GM19324 (cell line): ENCODE measurements at regions not wholly inside any gene's neighbourhood (a gene's known extent, or its start where the extent isn't known, plus 50 kb on each side); places are given as distances from the start of the nearest gene placed in this dataset.

ENCODE experiments used
- ATAC-seq: cut with Tn5 transposase; IDR thresholded peaks from one replicate; pipeline ENCODE4 v1.9.1; 2021; ENCODE audit warnings: mild to moderate bottlenecking, moderate library complexity; ENCODE audit not compliant: unreplicated experiment, low FRiP score

DNA sequence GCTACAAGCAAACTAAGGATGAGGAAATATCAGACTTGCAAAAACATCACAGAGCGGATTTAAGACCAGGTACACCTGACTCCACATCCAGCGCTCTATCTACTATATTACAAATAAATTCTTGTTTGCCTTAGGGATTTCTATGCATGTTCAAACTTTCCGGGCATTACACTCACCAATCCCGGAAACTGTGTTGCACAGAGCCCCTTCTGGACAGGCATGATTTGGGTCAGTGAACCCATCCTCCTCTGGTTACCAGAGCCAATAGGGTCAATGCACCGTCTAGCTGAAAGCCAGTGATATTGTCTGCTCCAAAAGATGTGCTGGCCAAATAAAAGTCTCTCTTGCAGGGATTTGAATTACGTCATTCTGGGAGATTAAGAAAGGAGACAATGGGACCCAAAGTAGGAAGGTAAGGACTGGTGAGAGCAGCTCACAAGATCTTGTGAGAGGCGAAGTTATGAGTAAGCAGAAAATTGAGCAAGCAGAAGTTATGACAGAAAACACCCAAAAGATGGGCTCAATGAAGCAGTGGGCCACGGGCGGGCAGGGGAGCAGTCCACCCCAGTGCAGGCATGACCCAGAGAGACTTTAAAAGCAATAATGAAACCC is 155.8 kb upstream of the RAI14 start:
- ATAC-seq, result no peak

DNA sequence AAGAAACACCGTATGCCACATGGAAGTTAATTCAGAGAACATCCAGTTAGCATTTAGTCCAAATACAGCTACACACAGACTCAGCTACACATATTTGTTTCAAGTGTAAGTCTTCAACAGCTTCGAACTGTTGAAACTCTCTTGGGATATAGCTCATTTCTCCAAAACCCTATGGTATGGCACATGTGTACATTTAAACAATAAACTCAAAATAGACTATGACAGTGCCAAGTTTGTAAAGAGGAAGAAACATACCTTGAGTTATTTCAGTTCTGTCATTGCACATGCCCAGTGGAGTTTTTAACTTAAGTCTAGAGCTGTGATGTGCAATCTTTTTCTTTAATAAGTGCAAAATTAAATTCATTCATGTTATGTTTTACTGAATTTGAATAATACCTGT is 155.1 kb upstream of the RAI14 start:
- ATAC-seq, result no peak

DNA sequence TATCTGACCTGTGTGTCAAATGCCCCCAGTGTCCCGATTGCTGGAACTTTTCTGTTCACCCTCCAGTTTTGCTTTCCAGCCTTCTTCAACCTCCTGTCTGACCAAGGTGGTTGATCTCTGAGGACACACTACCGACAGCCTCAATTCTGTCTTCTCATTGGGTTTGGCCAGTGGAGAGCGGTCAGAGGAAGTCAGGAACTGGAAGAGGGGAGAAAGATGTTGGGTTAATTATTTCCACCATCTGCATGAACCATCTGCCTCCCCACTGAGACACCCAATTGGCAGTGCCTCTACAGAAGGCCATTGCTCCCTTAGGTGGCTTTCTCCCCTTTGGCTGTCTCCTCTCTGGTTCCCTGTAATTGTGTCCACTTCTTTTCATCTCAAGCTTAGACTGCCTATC is 154.3 kb upstream of the RAI14 start:
- ATAC-seq, result no peak

DNA sequence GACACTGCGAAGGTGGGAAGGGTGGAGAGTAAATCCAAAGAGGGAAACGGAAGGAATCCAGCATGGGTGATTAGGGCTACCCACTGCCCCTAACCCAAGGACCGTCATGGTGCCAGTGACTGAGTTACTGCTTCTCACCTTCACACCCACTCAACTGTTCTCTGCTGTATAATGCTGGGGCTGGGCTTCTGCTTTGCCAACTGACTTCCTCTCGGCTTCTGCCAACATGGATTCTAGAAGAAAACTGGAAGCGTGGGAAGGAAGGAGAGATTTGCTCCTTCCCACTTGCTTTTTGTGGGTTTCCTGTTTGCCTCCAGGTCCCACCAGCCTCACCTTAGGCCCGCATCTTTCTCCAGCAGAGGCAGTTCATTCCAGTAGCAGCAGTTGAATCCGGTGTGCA is 153.5 kb upstream of the RAI14 start:
- ATAC-seq, result no peak

DNA sequence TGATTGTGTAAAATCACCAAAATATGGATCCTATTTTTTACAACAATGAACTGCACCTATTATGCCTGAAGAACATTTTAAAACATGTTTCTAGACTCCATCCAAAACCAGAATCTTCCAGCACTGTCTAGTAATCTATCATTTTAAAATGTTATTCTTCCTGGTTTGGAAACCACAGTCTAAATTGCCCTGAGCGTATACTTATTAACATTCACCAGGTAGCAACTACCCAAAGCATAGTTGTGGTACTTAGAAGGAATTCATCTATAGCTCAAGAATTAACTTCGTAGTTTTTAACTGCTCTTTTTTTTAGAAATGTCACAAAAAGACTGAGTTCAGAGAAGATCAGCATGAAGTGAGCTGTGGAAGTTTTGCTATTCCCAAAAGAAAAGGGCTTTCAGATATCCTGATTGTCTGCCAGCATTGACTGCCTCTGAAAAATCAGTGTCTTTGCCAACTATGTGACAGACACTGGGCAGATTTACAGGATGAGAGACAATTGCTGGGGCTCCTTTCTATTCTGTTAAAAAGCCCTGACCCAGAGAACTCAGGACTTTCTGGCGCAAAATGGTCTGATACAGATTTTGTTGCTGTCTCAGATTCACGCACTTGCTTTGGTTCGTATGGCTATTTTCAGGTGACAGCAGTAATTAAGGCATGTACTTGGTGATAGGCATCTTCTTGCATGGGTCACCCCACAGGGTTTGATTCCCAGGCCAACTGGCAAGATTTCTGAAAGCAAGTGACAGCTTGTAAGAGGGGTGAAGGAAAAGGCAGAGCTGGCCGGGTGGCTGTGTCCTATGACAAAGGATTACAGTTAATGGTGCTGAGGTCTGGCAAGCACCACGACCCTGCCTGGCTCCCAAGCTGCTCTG is 152.5 kb upstream of the RAI14 start:
- no peak for ATAC-seq

DNA sequence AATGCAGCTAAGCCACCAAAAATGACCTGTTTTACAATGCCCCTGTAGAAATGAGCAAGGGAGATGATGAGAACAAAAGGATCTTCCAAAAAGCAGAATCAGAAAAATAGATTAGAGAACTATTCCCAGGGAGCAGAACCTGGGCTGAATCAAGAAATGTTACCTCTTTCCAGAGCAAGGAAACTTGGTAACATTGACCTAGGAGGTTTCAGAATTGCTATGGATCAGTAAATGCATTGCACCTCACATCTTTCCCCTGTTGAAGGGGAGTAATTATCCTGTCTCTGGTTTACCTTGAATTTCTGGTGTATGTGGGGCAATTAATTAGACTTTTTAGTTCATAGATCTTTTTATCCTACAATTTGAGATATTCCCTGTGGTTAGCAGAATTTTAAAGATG is 151.2 kb upstream of the RAI14 start:
- ATAC-seq, result no peak

DNA sequence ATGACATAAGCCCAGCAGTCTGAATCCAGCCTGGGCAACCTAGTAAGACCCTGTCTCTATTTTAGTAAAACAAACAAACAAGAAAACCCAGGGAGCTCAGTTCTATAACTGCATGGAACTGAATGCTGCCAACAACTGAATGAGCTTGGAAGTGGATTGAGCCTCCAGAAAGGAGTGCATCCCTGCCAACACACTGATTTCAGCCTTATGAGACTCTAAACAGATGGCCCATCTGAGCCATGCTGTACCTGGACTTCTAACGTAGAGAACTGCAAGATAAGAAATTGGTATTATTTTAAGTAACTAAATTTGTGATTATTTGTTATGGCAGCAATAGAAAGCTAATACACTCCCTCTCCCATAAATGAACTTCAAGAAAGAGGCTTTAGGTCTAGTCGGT is 150.4 kb upstream of the RAI14 start:
- no peak for ATAC-seq

DNA sequence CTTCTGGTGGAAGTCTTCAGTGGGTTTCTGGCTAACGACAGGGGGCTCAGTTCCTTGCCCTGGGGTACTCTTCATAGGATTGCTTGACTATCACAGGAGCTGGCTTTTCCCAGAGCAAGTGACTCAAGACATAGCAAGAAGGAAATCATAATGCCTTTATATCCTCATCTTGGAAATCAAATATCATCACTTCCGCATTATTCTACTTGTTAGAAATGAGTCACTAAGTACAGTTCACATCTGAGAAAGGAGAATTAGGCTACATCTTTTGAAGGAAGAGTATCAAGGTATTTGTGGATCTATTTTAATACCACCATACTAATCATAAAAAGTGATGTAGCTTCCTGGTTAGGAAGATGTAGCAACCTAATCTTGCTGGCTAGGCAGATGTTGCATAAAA is 148.2 kb upstream of the RAI14 start:
- no peak for ATAC-seq

DNA sequence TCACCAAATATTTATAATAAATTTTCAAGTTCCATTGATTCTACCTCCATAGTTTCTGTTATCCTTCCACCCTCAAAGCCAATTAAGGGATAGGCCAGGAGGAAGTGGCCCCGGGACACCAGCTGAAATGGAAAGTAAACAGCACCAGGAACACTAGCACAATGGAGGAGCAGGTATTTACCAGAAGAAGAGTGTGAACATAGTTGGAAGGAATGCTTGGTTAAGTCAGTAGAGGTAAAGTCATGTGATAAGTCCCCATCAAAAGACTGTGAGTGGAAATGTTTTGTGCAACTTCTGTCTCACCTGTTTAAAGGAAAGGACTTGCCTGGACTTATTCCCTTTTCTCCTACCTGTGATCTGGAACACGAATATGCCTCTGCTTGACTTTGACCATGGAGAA is 146.7 kb upstream of the RAI14 start:
- ATAC-seq, result no peak

DNA sequence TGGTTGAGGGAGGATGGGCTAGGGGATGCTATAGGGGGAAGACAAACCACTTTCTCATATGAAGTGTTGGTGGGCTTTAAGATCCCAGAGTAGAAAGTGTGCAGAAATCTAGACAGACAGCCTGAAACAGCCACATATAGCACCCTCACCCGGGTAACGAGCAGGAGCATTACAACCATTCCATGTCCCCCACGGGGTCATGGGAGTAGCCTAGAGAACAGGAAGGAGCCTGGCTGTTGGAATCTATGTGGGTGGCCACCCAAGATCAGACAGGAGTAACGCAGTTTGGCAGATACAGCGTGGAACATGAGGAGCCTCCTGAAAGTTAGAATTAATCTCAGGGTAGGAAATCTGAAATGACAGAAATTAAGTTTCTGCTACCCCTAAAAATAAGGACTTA is 146.1 kb upstream of the RAI14 start:
- no peak for ATAC-seq

DNA sequence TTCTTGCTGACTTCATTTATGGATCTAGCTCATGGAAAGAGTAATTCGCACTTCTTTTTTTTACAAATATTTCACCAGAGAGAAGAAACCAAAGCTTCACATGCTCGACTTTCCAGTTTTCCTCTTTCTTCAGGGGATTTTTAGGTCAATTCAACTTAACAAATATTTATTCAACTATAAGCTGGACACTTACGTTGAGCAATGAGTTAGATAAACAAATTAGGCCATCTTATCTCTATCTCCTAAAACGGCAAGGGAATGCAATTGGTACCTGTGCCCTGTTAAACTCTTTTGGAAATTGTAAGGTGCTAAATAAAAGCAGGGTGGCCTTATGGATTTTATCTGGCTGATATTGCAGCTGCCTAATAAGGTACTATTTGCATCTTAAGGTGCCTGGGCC is 145.1 kb upstream of the RAI14 start:
- ATAC-seq, result no peak

DNA sequence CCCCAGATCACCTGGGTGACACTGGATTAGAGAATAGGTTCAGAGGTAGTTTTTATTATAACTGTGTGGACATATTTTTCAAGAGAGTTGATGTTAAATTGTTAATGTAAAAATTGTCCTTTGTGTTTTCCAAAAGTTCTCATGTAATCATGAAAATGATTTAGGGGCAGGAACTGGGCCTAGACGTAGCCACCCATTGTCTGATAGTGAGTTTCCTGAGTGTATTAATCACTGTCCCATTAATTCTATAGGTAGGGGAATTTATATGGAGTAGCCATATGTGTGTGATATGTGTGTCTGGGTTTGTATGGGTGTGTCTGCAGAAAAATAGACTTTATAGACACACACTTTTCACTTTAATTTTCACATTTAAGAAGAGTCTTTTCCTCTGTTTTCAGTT is 144.6 kb upstream of the RAI14 start:
- ATAC-seq, result no peak

DNA sequence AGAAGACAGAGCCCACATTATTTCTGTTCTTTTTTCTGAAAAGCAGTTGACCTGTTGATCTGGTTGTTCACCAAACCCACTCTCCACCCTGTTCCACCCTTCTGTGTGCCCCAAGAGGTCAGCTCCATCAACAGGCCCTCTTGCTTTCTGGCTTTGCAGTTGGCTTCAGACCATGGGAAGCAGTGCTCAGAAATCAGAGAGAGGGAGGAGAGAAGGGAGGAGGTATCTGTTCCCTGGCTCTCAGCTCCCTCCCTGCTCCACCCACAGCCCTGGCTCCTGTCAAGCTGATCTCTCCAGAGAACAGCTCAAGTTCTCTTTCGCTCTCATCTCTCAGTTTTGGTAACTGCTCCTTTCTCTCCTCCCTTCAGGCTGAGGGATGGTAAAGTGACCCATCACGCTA is 144.2 kb upstream of the RAI14 start:
- no peak for ATAC-seq

DNA sequence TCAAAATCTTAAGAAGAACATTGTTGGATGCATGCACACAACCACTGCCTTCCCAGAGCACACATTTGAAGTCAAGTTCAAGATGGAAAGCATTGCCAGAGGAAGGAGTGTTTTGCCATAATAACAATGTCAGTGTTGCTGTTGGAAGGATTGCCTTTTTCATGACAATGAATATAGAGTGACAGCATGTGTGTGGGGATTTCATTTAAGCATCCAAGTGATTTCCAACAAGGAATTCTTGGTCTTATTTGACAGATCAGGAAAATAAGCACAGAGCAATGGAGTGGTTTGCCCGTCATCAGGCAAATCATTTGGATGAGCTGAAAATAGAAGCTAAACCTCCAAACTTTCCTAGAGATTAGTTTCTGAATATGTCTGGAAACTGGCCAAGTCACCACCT is 140.0 kb upstream of the RAI14 start:
- no peak for ATAC-seq

DNA sequence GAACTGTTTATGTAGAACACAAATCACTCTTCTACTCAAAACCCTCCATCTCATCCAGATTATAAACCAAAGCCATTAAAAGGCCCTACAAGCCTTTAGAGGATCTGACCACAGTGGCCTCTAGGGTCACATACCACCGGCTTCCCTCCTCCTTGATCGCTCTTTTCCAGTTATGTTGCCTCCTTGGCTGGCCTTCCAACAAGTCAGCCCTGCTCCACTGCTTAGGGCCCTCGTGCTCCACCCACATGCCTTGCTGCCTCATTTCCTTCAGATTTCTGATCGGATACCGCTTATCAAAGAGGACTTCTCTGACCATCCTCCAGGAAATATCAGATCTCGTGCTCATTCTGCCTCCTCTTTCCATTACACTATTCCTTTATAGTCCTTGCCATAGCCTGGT is 139.4 kb upstream of the RAI14 start:
- ATAC-seq, result no peak

DNA sequence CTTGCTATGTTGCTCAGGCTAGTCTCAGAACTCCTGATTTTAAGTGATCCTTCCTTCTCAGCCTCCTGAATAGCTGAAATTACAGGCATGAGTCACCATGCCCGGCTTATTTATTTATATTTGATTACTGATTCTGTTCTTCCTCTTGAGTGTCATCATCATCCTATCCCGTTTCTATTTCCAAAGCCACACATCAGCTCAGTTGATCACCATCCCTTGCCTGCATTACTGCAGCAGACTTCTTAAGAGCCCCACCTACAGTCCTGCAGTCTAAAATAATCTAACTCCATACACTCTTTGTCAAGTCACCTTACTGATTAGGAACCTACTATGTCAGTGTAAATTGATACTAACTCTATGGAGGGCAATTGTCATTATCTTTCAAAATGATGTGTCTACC is 138.9 kb upstream of the RAI14 start:
- ATAC-seq, result no peak

DNA sequence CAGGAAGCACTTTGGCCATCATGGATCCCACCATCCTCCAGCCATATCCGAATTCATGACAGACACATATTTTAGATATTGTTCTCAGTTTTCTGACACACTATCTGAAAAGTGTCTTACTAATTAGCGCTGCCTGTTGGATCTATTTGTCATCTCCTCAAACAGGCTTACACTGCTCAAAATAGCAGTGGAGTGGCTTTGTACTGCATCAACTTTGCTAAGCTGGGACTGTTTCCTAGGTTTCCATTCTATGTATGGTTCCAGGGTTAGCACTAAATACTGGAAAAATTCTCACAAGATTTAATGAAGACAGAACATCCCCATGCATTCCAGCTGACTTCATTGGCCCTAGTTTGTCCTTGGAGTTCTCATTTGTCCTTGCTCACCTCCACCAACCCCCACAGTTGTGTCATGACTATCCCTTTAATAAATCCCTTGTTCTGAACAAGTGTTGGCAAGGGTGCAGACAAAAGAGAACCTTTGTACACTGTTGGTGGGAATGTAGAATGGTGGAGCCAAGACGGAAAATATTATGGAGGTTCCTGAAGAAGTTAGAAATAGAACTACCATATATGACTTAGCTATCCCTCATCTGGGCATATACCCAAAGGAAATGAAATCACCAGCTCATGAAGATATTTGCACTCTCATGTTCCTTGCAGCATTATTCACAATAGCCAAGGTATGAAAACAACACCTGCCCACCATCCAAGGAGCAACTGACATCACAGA is 136.5 kb upstream of the RAI14 start:
- no peak for ATAC-seq

DNA sequence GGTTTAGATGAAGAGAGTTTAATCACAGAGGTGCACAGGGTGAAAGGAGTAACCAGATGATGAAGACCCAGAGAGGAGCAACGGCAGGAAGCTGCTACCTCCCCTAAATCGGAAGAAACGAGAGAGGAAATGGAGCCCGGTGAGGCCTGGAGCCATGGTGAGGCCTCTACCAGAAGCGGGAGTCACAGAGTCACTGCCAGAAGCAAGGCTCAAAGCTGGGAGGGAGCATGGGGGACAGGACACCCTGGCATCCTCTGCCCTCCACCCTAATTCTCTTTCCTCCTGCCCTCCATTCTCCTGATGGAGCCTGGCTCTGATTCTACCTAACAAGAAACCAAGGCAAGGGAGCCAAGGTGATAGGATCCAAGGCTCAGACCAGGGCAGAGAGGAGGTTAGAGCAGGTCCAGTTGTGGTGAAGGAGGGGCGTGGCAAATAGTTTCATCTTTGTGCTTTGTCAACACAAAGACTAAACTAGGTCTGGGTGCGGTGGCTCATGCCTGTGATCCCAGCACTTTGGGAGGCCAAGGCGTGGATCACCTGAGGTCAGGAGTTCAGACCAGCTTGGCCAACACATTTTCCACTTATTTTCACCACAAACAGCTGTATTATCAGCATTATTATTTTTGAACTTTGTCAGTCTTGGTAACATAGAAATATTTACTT is 134.4 kb upstream of the RAI14 start:
- no peak for ATAC-seq

DNA sequence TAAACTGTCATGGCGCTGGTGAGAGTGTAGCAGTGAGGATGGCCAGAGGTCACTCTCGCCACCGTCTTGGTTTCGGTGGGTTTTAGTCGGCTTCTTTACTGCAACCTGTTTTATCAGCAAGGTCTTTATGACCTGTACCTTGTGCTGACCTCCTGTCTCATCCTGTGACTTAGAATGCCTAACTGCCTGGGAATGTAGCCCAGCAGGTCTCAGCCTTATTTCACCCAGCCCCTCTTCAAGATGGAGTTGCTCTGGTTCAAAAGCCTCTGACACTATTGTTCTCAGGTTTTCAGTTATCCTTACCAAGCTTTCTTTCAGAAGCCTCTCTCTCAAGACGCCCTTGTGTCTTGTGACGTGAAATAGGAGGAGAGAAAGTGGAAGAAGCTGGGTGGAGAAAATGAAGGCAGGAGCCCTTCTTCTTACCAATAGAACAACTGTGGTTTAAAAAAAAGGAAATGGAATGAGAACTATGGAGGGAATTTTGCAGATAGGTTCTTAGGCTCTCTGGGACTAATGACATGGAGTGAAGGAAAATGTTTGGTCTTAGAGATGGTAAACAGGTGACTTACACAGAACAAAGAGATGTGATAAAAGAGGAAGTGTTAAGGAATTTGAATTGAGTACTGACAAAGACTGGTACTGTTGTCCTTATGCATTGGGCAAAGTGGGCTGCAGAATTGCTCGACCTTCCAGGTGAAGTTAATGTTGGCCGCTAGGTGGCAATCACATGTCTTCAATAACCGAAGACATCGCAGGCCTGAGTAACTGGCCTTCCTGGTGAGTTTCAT is 133.3 kb upstream of the RAI14 start:
- ATAC-seq, result peak; percentile 73

DNA sequence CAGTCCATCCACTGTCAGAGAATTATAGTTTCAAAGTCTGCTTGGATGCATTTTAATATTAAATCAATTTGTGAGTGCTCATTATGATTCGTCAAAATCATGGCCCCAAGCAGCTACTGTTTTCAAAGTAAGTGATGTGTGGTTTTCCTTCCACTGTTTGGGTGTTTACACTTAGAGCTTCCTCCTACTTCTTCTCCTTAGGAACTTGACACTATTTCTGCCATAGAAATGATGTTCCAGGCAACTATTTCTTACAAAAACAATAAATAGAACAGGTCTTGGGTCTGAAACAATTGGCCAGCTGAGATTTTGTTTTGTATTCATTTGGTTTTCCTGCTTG is 132.8 kb upstream of the RAI14 start:
- no peak for ATAC-seq

DNA sequence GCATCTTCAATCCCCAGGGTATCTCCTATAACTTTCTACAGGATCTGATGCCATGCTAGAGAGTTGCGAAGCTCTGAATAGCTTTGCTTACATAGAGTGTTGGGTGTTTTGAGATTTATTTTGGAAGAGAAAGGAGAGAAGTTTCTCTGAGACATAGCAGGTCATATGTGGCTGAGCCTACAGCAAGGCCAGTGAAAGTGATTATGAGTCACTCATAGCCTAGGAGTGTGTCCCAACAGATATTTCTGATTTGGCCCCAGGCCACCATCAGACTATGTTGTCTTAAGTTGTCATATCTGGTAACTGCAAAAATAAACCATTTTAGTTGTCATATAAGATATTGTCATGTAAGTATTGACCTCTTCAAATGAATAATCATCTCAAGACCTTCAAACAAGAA is 132.0 kb upstream of the RAI14 start:
- no peak for ATAC-seq
